Gastrocnemius medialis (tissue), 4 donors: ENCODE measurements at regions not wholly inside any gene's neighbourhood (a gene's known extent, or its start where the extent isn't known, plus 50 kb on each side); places are given as distances from the start of the nearest gene placed in this dataset.

Experiments
- POLR2A ChIP-seq, 2 donors: fragments of 450-650 bp; IDR thresholded peaks; one replicate each; pipeline ENCODE4 v1.6.1; 2017; ENCODE audit warnings: antibody characterized with exemption in 2 of 2, mild to moderate bottlenecking in 2 of 2, moderate library complexity in 2 of 2
- TF ChIP-seq, protein P1 (sequence below), 5 experiments: fragments of 450-650 bp in 3 of 5; fragments of 200-600 bp in 2 of 5; sonication (generic) in 2 of 5; IDR thresholded peaks in 4 of 5; conservative IDR thresholded peaks in 1 of 5; 1 replicate in 4 of 5; 2 replicates in 1 of 5; pipeline ENCODE4 v1.5.1; 2016 to 2019; ENCODE audit warnings: antibody characterized with exemption in 5 of 5, mild to moderate bottlenecking in 3 of 5, moderate library complexity in 3 of 5

DNA sequence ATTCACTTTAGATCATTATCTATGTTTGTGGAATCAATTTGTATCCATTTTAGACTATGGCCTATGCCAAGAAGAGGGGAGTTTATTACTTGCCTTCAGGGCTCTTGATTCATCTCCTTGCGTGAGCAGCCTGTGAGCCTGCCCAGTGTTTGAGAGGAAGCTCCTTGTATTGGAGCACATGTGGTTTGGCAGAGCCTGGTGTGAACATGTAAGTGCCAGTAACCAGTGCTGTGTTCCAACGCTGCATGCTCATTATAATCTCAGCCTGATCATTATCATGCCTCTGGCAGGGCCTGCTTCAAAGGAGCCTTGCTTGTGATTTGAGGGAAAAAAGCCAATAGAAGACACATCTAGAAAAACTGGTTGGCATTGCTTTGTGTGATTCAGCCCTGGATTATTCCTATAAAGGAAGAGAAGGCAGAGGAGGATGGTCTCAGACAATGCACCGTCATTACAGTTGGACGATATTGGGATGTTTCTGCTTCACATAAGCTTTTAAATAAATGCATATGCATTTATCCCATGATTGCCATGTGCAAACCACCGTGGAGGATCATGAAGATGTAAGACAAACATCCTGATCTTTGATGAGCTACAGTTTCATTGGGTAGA lies 203.4 kb upstream of the AHR start:
- TF ChIP-seq, protein P1, sequence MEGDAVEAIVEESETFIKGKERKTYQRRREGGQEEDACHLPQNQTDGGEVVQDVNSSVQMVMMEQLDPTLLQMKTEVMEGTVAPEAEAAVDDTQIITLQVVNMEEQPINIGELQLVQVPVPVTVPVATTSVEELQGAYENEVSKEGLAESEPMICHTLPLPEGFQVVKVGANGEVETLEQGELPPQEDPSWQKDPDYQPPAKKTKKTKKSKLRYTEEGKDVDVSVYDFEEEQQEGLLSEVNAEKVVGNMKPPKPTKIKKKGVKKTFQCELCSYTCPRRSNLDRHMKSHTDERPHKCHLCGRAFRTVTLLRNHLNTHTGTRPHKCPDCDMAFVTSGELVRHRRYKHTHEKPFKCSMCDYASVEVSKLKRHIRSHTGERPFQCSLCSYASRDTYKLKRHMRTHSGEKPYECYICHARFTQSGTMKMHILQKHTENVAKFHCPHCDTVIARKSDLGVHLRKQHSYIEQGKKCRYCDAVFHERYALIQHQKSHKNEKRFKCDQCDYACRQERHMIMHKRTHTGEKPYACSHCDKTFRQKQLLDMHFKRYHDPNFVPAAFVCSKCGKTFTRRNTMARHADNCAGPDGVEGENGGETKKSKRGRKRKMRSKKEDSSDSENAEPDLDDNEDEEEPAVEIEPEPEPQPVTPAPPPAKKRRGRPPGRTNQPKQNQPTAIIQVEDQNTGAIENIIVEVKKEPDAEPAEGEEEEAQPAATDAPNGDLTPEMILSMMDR (IDR thresholded peaks at IDR 0.05 in 4 of 5, conservative IDR thresholded peaks at IDR 0.05 in 1 of 5), result no peak
- no peak for TF ChIP-seq POLR2A (IDR thresholded peaks at IDR 0.05)
